B cell (primary cell): ENCODE measurements at regions not wholly inside any gene's neighbourhood (a gene's known extent, or its start where the extent isn't known, plus 50 kb on each side); places are given as distances from the start of the nearest gene placed in this dataset.

Experiments used
- EZH2 ChIP-seq: IDR thresholded peaks from 2 replicates; pipeline ENCODE4 v1.6.1; 2012; ENCODE audit warnings: borderline replicate concordance, low read depth, mild to moderate bottlenecking, moderate library complexity, low read length; ENCODE audit not compliant: insufficient read depth, poor library complexity, severe bottlenecking
- TF ChIP-seq, protein P1 (sequence below): fragments of 200-600 bp; IDR thresholded peaks from one replicate; pipeline ENCODE4 v1.8.0; 2022; ENCODE audit warnings: antibody characterized with exemption, mild to moderate bottlenecking

- TF ChIP-seq, protein P1, sequence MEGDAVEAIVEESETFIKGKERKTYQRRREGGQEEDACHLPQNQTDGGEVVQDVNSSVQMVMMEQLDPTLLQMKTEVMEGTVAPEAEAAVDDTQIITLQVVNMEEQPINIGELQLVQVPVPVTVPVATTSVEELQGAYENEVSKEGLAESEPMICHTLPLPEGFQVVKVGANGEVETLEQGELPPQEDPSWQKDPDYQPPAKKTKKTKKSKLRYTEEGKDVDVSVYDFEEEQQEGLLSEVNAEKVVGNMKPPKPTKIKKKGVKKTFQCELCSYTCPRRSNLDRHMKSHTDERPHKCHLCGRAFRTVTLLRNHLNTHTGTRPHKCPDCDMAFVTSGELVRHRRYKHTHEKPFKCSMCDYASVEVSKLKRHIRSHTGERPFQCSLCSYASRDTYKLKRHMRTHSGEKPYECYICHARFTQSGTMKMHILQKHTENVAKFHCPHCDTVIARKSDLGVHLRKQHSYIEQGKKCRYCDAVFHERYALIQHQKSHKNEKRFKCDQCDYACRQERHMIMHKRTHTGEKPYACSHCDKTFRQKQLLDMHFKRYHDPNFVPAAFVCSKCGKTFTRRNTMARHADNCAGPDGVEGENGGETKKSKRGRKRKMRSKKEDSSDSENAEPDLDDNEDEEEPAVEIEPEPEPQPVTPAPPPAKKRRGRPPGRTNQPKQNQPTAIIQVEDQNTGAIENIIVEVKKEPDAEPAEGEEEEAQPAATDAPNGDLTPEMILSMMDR: no peak
- no peak for TF ChIP-seq EZH2
These were observed 498.8 kb downstream of the KIF4B start for GRCh38 chr5:155512329-155512728.
